Left lung (tissue), 4 donors: ENCODE measurements at regions not wholly inside any gene's neighbourhood (a gene's known extent, or its start where the extent isn't known, plus 50 kb on each side); places are given as distances from the start of the nearest gene placed in this dataset.

Source experiments
- ATAC-seq: fragments of 200-7000 bp; cut with Tn5 transposase; one replicate; pipeline ENCODE4 v1.9.1; 2020; ENCODE audit warnings: moderate library complexity
- DNase-seq, 4 donors: peaks; one replicate each; pipeline ENCODE4 v3.0.0-alpha.2; 2013 to 2020
- H3K27ac ChIP-seq, 2 donors: fragments of 200-600 bp; sonication (generic) in 1 of 2; one replicate each; pipeline versions ENCODE4 v1.5.0 to v1.8.0; 2020 to 2021
- H3K27me3 ChIP-seq, 2 donors: fragments of 200-600 bp; sonication (generic) in 1 of 2; one replicate each; pipeline versions ENCODE4 v1.5.0 to v1.8.0; 2020 to 2021
- H3K36me3 ChIP-seq, 2 donors: fragments of 200-600 bp; sonication (generic) in 1 of 2; one replicate each; pipeline versions ENCODE4 v1.5.0 to v1.8.0; 2020 to 2021
- H3K4me1 ChIP-seq, 2 donors: fragments of 200-600 bp; one replicate each; pipeline ENCODE4 v1.8.0; 2021
- H3K4me3 ChIP-seq, 2 donors: fragments of 200-600 bp; sonication (generic) in 1 of 2; one replicate each; pipeline versions ENCODE4 v1.5.0 to v1.8.0; 2020 to 2021; ENCODE audit warnings: mild to moderate bottlenecking in 1 of 2
- H3K9me3 ChIP-seq, 2 donors: fragments of 200-600 bp; sonication (generic) in 1 of 2; one replicate each; pipeline versions ENCODE4 v1.5.0 to v1.8.0; 2020 to 2021
- intact Hi-C, 2 donors: fragments of 100-400 bp; cut with DNase I; formaldehyde crosslinking; loops; one replicate each; pipeline versions ENCODE4 v1.11.2 to v1.14.2; 2022
- TF ChIP-seq, protein P1 (sequence below), 2 donors: fragments of 200-600 bp; sonication (generic) in 1 of 2; IDR thresholded peaks; one replicate each; pipeline versions ENCODE4 v1.5.0 to v1.8.0; 2021; ENCODE audit warnings: antibody characterized with exemption in 2 of 2
- donor health status: DM: no; HTN: yes; CAD: no.
- donor health status: DM: no; HTN: no; CAD: no.

DNA sequence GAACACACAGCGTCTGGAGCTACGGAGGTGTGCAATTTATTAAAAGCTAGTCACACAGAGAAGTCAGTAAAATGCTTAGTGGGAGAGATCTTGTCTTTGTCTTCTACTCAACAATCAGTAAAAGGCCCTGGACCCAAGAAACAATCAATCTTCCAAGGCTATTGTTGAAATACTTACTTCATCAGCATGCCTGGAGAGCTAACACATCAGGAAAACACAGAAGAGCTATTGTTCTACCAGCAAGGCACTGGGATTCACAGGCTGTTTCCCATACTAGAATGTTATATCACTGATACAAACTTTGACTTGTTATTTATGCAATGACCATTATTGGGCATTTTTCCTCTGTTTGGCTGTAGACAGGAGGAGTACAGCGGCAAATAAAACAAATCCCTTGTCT, 247.8 kb upstream of the ERCC4 start:
- intact Hi-C loops, result no loop called here
- TF ChIP-seq, protein P1, sequence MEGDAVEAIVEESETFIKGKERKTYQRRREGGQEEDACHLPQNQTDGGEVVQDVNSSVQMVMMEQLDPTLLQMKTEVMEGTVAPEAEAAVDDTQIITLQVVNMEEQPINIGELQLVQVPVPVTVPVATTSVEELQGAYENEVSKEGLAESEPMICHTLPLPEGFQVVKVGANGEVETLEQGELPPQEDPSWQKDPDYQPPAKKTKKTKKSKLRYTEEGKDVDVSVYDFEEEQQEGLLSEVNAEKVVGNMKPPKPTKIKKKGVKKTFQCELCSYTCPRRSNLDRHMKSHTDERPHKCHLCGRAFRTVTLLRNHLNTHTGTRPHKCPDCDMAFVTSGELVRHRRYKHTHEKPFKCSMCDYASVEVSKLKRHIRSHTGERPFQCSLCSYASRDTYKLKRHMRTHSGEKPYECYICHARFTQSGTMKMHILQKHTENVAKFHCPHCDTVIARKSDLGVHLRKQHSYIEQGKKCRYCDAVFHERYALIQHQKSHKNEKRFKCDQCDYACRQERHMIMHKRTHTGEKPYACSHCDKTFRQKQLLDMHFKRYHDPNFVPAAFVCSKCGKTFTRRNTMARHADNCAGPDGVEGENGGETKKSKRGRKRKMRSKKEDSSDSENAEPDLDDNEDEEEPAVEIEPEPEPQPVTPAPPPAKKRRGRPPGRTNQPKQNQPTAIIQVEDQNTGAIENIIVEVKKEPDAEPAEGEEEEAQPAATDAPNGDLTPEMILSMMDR (IDR thresholded peaks at IDR 0.05), result no peak
- Histone ChIP-seq H3K27ac (no peak overlapping the region), H3K27me3 (no peaks in the 10 kb centered on the region), H3K4me3 (no peak overlapping the region), H3K4me1 (no peaks in the 10 kb centered on the region), H3K9me3 (peaks cover 0 to 21% of the 10 kb centered on the region in 2 donors), H3K36me3 (no peaks in the 10 kb centered on the region)
- no peak for DNase-seq
- ATAC-seq, result no peak

- TF ChIP-seq, protein P1 (IDR thresholded peaks at IDR 0.05), result no peak
- H3K36me3 ChIP-seq, result no peaks in the 10 kb centered on the region
- ATAC-seq, result no peak
- no peaks in the 10 kb centered on the region for H3K4me1 ChIP-seq
- H3K9me3 ChIP-seq, result no peaks in the 10 kb centered on the region
- intact Hi-C loops, result no loop called here
- no peak overlapping the region for H3K4me3 ChIP-seq
- H3K27ac ChIP-seq, result no peak overlapping the region
- no peaks in the 10 kb centered on the region for H3K27me3 ChIP-seq
- DNase-seq, result no peak
These were observed 239.7 kb upstream of the ERCC4 start for GRCh38 chr16:13680021-13680889.

DNA sequence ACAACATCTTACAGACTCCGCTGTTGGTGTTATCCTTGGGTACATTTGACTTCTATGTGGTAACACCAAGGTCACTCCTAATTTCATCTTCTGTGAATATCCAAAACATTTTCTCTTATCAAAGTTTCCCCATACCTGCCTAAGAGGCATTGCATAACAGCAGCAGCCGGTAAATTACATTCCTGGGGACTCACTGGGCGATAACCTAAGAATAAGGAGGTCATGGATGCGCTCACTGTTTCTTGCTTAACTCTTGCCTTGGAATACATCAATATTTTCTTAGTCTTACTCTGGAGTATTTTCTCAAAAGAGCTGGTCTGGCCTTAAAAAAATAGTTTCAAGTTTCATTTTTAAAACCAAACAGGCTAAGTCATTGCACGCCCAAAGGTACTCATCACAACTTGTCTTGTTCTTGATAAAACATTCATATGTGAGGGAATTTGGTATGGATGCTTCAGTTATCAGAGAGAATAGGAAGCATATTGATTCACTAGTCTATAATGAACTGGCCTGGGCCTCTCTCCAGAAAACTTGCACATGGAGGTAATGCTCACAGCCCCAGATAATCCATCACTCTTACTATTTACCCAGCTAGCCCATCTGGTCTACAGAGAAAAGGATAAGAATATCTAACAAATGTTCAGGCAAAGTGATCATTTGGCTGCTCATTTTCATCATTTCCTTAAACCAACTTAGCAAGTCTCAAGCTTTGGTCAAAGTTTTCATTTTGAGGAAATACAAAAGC, 235.0 kb upstream of the ERCC4 start:
- Histone ChIP-seq H3K9me3 (no peaks in the 10 kb centered on the region), H3K27ac (no peak overlapping the region), H3K27me3 (peaks cover 0 to 4% of the 10 kb centered on the region in 2 donors), H3K4me3 (no peak overlapping the region), H3K36me3 (no peaks in the 10 kb centered on the region), H3K4me1 (no peaks in the 10 kb centered on the region)
- DNase-seq (no peak), ATAC-seq (no peak)
- TF ChIP-seq, protein P1 (IDR thresholded peaks at IDR 0.05), result no peak
- intact Hi-C loops, result no loop called here

DNA sequence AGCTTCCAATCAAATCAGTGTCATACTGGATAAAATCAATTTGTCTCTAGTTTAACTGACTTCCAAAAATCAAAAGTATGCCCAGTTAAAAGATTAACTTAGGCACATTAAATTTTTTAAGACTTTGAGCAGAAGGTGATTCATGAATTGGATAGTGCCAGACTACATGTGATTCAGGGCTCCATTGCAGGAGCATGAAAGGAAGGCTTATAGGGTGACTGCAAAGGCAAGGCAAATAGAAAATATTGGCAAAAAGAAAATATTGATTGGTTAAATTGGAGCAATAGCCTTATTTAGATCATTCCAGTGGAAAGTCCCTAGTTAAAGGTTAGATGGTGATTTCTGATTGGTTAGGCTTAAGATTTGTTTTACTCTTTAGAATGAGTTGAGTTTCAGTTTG, 223.9 kb upstream of the ERCC4 start:
- no peaks in the 10 kb centered on the region for H3K36me3 ChIP-seq
- TF ChIP-seq, protein P1 (IDR thresholded peaks at IDR 0.05), result no peak
- no peak overlapping the region for H3K4me3 ChIP-seq
- no peaks in the 10 kb centered on the region for H3K4me1 ChIP-seq
- intact Hi-C loops, result no loop called here
- ATAC-seq (no peak), DNase-seq (no peak)
- H3K9me3 ChIP-seq, result peaks cover 0 to 76% of the 10 kb centered on the region in 2 donors
- no peak overlapping the region for H3K27ac ChIP-seq
- H3K27me3 ChIP-seq, result no peaks in the 10 kb centered on the region

DNA sequence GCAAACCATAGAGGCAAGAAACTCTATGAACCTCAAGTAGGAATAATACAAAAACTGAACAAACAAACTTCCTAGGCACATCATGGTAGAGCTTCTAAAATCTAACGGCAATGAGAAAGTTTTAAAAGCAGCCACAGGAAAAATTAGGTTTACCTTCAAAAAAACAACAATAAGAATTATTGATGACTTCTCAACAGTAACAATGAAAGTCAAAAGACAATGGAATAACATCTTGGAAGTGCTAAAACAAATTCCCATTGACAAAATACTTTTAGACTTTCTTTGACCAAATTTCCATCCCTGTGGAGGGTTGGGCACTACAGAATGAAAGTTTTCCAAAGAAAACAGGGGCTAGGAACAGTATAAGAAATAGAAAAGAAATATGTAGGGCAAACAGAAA, 222.9 kb upstream of the ERCC4 start:
- ATAC-seq (no peak), DNase-seq (no peak)
- Histone ChIP-seq H3K27ac (no peak overlapping the region), H3K27me3 (no peaks in the 10 kb centered on the region), H3K4me1 (no peaks in the 10 kb centered on the region), H3K4me3 (no peak overlapping the region), H3K9me3 (peaks cover 0 to 70% of the 10 kb centered on the region in 2 donors), H3K36me3 (no peaks in the 10 kb centered on the region)
- TF ChIP-seq, protein P1 (IDR thresholded peaks at IDR 0.05), result no peak
- intact Hi-C loops, result no loop called here
